Hepatocyte (in vitro differentiated cells): ENCODE measurements at regions not wholly inside any gene's neighbourhood (a gene's known extent, or its start where the extent isn't known, plus 50 kb on each side); places are given as distances from the start of the nearest gene placed in this dataset.

Experiments
- DNase-seq: peaks from one replicate; pipeline ENCODE4 v3.0.0-alpha.2; 2016; ENCODE audit warnings: low spot score
- H2AFZ ChIP-seq: fragments of 200-600 bp; sonication (generic); 2 replicates; pipeline ENCODE4 v1.6.0; 2016; ENCODE audit warnings: antibody characterized with exemption, mild to moderate bottlenecking
- H3K27ac ChIP-seq: fragments of 200-600 bp; sonication (generic); 2 replicates; pipeline ENCODE4 v1.5.1; 2016; ENCODE audit warnings: mild to moderate bottlenecking
- H3K27me3 ChIP-seq: fragments of 200-600 bp; sonication (generic); 2 replicates; pipeline ENCODE4 v1.6.1; 2016
- H3K36me3 ChIP-seq: fragments of 200-600 bp; sonication (generic); replicated peaks from 2 replicates; pipeline ENCODE4 v1.5.1; 2016; ENCODE audit warnings: low read depth; ENCODE audit not compliant: insufficient read depth
- H3K4me1 ChIP-seq: fragments of 200-600 bp; sonication (generic); 2 replicates; pipeline ENCODE4 v1.5.1; 2016; ENCODE audit warnings: mild to moderate bottlenecking, moderate library complexity; ENCODE audit not compliant: insufficient read depth
- H3K4me2 ChIP-seq: fragments of 200-600 bp; sonication (generic); 2 replicates; pipeline ENCODE4 v1.6.0; 2016
- H3K4me3 ChIP-seq: fragments of 200-600 bp; sonication (generic); 2 replicates; pipeline ENCODE4 v1.5.1; 2016; ENCODE audit warnings: mild to moderate bottlenecking
- H3K79me2 ChIP-seq: fragments of 200-600 bp; sonication (generic); 2 replicates; pipeline ENCODE4 v1.6.0; 2017; ENCODE audit warnings: mild to moderate bottlenecking
- H3K9me2 ChIP-seq: fragments of 200-600 bp; sonication (generic); replicated peaks from 2 replicates; pipeline ENCODE4 v1.6.0; 2017; ENCODE audit warnings: mild to moderate bottlenecking; ENCODE audit not compliant: insufficient read depth
- H3K9me3 ChIP-seq: fragments of 200-600 bp; sonication (generic); 2 replicates; pipeline ENCODE4 v1.5.1; 2016; ENCODE audit warnings: low read depth, mild to moderate bottlenecking
- H4K20me1 ChIP-seq: fragments of 200-600 bp; sonication (generic); 2 replicates; pipeline ENCODE4 v1.6.0; 2016; ENCODE audit warnings: mild to moderate bottlenecking; ENCODE audit not compliant: insufficient read depth, poor library complexity, severe bottlenecking
- CTCF ChIP-seq: fragments of 200-600 bp; sonication (generic); IDR thresholded peaks from 2 replicates; pipeline ENCODE4 v1.5.1; 2016; ENCODE audit warnings: antibody characterized with exemption, mild to moderate bottlenecking; ENCODE audit not compliant: poor library complexity
- EZH2 ChIP-seq: fragments of 200-600 bp; sonication (generic); IDR thresholded peaks from 2 replicates; pipeline ENCODE4 v1.6.1; 2016; ENCODE audit warnings: antibody characterized with exemption, mild to moderate bottlenecking, borderline replicate concordance
- EZH2phosphoT487 ChIP-seq: fragments of 200-600 bp; sonication (generic); IDR thresholded peaks from one replicate; pipeline ENCODE4 v1.6.1; 2018; ENCODE audit warnings: antibody characterized with exemption, mild to moderate bottlenecking, low read depth, moderate library complexity; ENCODE audit not compliant: unreplicated experiment, severe bottlenecking
- WGBS: methylation state at CpG from one replicate; pipeline ENCODE4 v1.1.6; 2016; ENCODE audit warnings: low lambda C conversion rate; ENCODE audit errors: missing lambda C conversion rate; 5-methylcytosine and 5-hydroxymethylcytosine counted together

DNA sequence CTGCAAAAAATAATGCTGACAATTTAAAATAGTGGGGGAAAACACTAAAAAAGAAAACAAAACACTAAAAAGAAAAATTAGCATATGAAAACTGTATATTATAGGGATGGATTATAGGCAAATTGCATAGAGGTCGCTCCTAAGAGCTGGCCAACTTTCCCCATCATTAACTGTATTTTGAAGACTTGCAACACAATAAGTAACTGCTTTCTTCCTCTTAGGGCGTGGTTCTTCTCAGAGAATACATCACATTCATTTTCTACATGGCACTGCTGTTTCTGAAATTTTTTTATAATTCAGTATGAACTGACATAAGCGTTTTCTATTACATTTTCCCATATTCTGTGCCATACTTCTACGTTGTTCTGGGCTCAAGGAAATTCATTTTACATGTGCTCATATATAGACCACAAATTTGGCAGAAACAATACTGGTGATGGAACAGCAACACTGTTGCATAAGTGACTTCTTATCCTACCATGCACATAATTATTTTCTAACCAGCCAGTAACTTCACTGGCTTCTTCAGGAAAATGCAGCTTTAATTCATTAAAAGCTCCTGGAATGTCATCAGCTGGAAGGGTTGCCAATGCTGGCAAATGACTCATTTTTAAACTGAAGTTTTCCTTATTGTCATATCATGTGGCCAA, 171.2 kb upstream of the DMAC1 start:
- no peaks in the 10 kb centered on the region for H3K36me3 ChIP-seq
- no peak overlapping the region for H2AFZ ChIP-seq
- H3K9me2 ChIP-seq: no peaks in the 10 kb centered on the region
- no peaks in the 10 kb centered on the region for H3K9me3 ChIP-seq
- no peaks in the 10 kb centered on the region for H3K27me3 ChIP-seq
- no peak overlapping the region for H3K4me2 ChIP-seq
- H4K20me1 ChIP-seq: no peaks in the 10 kb centered on the region
- WGBS: 69% methylated on average over 4 of the region's 4 CpGs
- no peak for TF ChIP-seq EZH2phosphoT487
- H3K79me2 ChIP-seq: no peaks in the 10 kb centered on the region
- H3K4me3 ChIP-seq: no peak overlapping the region
- peaks cover 7% of the 10 kb centered on the region for H3K4me1 ChIP-seq
- H3K27ac ChIP-seq: no peak overlapping the region
- DNase-seq: no peak

GRCh38 chr9:7968687-7969086, 169.1 kb upstream of the DMAC1 start:
- no peak overlapping the region for H3K4me3 ChIP-seq
- no peaks in the 10 kb centered on the region for H3K36me3 ChIP-seq
- no peak overlapping the region for H3K27ac ChIP-seq
- TF ChIP-seq EZH2phosphoT487 (no peak), CTCF (no peak), EZH2 (no peak)
- no peaks in the 10 kb centered on the region for H3K9me2 ChIP-seq
- H4K20me1 ChIP-seq: no peaks in the 10 kb centered on the region
- H3K9me3 ChIP-seq: no peaks in the 10 kb centered on the region
- no peak for DNase-seq
- WGBS: 85% methylated on average over 3 of the region's 3 CpGs
- peaks cover 7% of the 10 kb centered on the region for H3K4me1 ChIP-seq
- H2AFZ ChIP-seq: no peak overlapping the region
- H3K27me3 ChIP-seq: no peaks in the 10 kb centered on the region
- H3K4me2 ChIP-seq: no peak overlapping the region
- H3K79me2 ChIP-seq: no peaks in the 10 kb centered on the region

DNA sequence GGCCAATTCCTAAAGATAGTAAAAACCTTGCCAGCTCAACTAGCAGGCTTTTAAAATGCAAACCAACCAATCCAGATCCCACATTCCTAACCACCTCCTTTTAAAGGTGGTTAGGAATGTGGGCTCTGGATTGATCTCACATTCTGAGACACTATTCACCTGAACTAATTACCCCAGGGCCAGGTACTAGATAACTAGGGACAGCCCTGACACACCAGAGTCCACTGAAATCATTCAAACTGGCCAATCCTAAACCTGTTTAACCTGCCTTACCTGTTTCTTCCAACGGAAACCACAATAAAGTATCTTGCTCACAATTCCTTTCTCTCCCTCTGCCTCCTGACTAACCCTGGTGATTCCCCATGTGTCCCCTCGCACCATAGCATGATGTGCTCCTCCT, 168.3 kb upstream of the DMAC1 start:
- H3K4me1 ChIP-seq: peaks cover 7% of the 10 kb centered on the region
- H3K4me3 ChIP-seq: no peak overlapping the region
- H2AFZ ChIP-seq: no peak overlapping the region
- TF ChIP-seq EZH2phosphoT487 (no peak), CTCF (no peak), EZH2 (no peak)
- peak overlapping the region; percentile 72 for H3K27ac ChIP-seq
- no peaks in the 10 kb centered on the region for H3K27me3 ChIP-seq
- H3K79me2 ChIP-seq: no peaks in the 10 kb centered on the region
- 65% methylated on average over 2 of the region's 2 CpGs for WGBS
- H3K9me2 ChIP-seq: no peaks in the 10 kb centered on the region
- no peaks in the 10 kb centered on the region for H3K9me3 ChIP-seq
- no peaks in the 10 kb centered on the region for H3K36me3 ChIP-seq
- DNase-seq: peak; percentile 64
- no peak overlapping the region for H3K4me2 ChIP-seq
- H4K20me1 ChIP-seq: no peaks in the 10 kb centered on the region

GRCh38 chr9:7967093-7967827, 167.7 kb upstream of the DMAC1 start:
- Histone ChIP-seq H3K4me1 (peaks cover 7% of the 10 kb centered on the region), H3K36me3 (no peaks in the 10 kb centered on the region), H3K4me2 (no peak overlapping the region), H3K27me3 (no peaks in the 10 kb centered on the region), H3K9me2 (no peaks in the 10 kb centered on the region), H3K79me2 (no peaks in the 10 kb centered on the region), H4K20me1 (no peaks in the 10 kb centered on the region), H3K4me3 (no peak overlapping the region), H3K9me3 (no peaks in the 10 kb centered on the region), H3K27ac (peak overlapping the region; percentile 72), H2AFZ (no peak overlapping the region)
- WGBS: 87% methylated on average over 7 of the region's 7 CpGs
- DNase-seq: no peak
- TF ChIP-seq EZH2 (no peak), CTCF (no peak), EZH2phosphoT487 (no peak)
